CD1c-positive myeloid dendritic cell (primary cell): ENCODE measurements at regions not wholly inside any gene's neighbourhood (a gene's known extent, or its start where the extent isn't known, plus 50 kb on each side); places are given as distances from the start of the nearest gene placed in this dataset.

Experiments
- DNase-seq: peaks from one replicate; pipeline ENCODE4 v3.0.0-alpha.2; 2016; ENCODE audit errors: extremely low spot score

DNA sequence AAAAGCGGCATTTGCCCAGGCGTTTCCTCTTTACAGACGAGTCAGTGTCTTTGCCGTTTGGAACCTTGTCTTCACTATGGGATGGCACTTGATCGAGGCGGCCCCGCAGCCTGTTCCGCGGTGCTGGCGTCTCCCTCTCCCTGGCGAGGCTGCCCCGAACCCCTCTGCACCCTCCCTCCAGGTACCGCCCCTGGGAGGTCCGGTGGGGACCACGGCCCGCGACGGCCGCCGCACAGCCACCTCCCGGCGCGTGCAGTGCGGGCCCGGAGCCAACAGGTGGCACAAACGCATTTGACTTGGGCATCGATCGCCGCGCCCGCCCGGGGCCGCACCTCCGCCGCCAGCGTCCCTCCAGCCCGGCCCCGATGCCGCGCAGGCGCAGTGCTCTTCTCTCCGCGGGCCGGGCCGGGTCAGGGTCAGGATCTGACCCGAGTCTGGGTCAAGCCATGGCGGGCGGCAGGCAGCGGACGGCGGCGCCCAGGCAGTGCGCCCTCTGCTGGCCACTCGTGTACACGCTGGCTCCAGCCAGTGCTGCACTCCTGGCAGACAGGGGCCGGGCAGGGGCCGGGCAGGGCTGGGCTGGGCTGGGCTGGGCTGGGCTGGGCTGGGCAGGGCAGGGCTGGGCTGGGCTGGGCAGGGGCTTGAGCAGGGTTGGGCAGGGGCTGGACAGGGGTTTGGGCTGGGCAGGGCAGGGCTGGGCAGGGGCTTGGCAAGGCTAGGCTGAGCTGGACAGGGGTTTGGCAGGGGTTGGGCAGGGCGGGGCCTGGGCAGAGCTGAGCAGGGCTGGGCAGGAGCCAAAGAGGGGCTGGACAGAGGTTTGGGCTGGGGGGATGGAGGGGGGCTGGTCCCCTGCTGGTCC is 155.8 kb upstream of the IRX4 start:
- peak; percentile 70 for DNase-seq

DNA sequence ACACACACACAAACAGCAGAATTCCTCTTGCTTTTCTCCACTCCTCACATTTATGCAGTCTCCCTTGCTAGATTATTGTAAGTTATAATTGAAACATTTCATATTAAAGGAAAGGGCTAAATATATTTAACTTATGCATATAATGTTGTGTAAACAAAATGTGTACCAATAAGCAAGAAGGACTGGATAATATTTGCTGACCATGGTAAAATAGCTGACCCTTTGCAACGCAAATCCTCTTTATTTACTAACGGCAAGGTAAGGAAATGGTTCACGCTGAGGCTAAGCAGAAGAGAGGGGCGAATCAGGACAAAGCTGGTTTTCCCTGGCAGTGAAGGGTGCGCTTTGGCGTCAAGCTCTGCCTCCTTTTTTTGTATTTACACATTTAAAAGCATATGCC is 154.2 kb upstream of the IRX4 start:
- DNase-seq, result no peak

DNA sequence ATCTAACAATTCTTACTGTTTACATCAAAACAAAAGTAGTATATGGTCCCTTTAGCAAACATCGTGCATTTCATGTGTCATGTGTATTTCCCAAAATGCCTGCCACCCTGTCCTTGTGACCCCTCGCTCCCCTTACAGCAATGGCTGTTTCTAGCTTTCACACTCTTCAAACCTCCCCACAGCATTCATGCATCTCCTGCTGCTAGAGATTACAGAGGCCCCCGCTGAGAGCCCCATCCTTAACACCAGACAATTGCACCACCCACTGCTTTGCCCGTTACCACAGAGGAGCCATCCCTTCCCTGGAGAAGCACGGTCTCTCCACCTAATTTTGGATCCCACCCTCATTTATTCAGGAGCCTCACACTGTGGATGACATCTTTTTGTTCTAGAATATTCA is 149.7 kb upstream of the IRX4 start:
- DNase-seq, result no peak

DNA sequence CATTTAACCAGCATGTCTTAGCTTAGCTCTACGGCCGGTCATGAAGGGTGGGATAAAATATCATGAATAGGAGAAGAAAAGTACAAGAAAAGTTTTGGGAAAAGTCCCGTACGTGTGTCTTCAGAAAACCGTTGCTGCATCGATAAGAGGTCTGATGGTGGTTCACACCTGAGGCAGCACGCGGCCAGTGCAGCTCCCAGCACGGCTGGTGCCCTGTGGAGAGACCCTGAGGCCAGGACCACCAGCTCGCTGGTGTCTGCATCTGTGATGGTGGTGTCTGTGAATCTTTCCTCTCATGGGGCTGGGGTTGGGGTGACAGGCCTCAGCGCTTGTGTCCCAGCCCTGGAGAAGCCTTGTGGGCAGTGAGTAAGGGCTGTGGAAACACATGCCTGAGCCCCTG is 148.9 kb upstream of the IRX4 start:
- DNase-seq, result no peak

DNA sequence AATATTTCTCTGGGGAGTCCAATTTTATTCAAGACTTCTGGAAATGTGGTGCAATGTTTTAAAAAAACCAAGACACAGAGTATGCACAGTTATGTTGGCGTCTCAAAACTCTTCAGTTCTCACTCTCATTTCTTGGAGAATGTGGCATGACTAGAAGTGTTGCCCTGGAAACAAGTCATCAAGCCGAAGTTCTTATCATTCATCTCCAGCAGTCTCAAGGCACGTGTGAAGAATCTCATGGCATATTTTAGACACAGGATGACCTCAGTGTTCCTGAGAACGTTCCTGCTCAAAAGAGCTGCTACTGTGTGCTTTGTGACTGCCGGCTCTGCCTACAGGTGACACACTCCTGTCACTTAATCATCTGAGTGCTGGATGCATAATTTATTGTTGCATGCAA is 147.4 kb upstream of the IRX4 start:
- DNase-seq, result no peak

DNA sequence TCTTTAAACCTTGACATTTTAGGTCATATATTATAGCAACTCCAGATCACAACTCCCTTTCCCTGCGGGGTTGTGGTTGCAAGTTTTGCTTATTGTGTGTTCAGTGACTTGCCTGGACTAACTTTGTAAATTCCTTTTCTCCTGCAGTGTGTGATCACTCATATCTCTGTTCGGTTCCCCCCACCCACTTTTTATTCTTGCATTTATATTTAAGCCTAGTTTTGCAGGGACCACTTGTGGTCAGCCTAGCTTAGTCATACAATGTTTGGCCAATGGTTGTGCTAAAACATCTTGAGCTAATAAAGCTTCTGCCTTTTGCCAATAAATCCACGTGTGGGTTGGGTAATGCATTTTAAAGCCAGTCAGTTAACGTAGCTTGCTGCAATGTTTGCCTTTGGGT is 146.5 kb upstream of the IRX4 start:
- no peak for DNase-seq

DNA sequence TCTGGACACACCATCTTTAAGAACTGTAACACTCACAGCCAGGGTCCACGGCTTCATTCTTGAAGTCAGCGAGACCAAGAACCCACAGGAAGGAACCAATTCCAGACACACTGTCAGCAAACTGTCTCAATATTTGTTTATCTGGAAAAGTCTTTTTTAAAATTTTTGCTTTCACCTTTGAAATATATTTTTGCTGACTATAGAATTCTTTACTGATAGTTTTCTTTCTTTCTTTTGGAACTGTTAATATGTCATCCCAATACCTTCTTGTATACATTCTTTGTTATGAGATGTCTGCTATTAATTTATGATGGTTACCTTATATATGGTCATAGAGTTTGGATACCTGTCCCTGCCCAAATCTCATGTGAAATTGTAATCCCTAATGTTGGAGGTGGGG is 145.1 kb upstream of the IRX4 start:
- DNase-seq, result no peak

DNA sequence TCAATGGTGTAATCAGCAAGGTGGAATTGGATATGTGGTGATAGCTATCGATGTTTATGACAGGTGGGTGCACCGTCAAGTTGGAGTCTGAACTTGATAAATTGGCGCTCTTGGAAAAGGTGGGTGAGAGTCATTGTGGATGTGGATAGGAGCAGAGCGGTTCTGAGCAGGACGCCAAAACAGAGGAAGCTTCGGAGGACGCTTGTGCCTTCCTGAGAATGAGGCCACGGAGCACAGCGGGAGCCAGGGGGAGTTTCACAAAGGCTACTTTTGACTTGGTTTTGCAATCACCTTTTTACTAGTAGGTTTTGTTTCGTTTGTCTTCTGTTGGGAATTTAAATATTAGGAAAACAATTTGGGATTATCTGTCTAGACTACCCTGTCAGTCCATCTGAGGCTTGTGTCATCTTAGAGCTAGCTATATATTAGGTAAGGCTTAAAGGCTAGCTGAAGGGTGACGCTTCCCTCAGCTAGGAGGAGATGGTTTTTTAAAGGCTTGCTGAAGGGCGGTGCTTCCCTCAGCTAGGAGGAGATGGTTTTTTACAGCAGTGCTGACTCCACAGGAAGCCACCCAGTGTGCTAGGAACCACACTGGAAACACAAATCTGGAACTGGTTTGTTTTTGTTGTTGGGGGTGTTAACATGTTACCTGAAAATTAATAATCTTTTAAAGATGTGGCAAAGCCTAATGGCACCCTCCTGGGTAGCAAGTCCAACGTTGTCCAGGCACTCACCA is 142.4 kb upstream of the IRX4 start:
- DNase-seq, result no peak

DNA sequence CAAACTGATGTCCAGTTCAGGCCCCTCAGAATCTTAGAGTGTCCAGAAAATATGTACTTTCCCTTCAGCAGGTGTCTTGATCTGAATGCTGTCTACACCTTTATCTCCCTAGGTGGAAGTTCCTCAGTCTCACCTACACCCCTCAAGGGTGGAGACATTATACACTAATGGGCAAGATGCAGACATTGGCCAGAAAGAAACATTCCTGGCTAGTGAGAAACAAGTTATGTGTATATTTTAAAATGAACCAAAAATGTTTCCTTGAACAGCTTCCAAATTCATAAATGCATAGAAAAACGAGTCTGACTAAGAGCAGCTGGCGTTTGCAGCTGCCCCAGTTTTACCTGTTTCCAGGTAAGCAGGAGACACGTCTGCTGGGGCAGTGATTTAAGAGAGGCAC is 140.5 kb upstream of the IRX4 start:
- DNase-seq, result no peak

DNA sequence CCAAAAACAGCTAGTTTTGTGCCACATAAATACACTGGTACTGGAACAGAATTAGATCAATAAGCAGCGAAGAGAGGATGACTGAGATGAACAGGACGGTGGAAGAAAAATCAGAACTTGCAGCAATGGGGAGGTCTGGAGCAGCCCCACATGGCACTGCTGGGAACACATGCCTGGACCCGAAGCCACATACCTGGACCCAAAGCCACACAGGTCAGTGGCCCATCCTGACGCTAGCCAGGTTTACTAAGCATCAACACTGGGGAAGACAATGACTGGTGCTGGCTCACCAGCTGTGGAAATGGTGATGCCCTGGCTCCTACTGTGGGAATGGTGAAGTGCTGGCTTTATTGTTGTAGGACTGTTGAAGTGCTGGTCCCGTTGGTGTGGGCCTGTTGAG is 139.7 kb upstream of the IRX4 start:
- DNase-seq, result no peak

DNA sequence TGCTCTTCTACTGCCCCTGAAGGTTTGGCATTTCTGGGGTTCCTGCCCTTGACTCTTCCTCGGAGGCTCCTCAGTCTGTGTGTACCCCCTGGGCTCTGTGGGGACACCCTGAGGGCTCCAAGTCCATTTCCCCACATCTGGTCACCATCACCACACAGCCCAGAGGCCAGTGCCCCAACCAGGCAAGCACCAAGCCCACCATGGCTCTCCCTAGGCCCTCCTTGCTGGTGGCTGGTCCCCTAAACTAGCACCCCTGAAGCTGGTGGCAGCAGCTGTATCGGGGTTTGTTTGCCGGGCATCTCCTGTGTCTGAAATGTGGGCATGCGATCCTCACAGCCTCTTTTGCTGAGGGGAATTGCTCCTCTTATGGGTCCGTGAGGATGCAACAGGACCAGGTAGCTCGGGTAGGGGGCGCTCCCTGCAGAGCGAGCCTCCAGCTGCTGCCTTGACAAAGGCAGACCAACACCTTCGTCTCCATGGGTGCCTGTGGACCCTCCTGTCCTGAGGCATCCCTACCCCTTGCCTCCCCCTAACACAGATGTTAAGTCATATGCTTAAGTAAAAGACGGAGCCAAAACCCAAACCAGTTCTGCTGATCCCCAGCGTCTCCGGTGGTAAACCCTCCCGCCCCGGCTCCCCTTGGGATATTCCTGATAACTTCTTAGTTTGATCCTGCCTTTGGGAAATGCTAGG is 138.9 kb upstream of the IRX4 start:
- DNase-seq, result no peak

DNA sequence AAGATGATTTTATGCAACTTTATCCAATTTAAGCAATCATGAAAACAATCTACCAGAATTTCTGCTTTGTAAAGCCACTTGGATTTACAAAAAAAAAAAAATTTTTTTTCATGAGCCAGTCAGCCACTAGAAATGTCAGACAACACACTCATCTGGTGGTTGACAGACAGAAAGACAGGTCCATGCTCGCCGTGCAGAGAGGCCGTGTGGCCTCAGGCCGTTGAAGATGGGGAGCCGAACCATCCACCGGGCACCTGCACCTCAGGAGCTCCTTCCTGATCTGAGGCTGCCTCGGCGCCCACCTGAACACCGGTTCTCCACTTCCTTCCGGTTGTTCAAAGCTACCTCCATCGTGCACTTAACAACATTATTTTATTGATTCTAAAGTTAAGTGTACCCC is 138.0 kb upstream of the IRX4 start:
- DNase-seq, result no peak

DNA sequence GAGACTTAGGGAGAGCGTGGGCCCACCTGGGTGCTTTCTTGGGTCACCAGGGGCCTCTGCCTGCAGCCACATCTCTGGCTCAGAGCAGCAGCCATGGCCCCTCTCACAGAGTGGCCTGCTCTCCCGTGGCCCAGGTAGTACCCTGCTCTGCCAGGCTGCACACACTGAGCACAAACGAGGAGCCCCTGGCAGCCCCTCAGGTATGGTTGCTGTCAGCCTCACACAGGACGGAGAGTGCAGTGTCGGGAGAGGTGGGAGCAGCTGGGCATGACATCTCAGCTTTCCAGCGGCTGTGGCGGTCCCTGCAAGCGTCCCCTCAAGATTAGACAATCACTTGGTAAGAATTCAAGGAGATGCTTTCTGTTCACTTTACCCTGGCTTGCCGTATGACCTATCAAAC is 137.0 kb upstream of the IRX4 start:
- no peak for DNase-seq

DNA sequence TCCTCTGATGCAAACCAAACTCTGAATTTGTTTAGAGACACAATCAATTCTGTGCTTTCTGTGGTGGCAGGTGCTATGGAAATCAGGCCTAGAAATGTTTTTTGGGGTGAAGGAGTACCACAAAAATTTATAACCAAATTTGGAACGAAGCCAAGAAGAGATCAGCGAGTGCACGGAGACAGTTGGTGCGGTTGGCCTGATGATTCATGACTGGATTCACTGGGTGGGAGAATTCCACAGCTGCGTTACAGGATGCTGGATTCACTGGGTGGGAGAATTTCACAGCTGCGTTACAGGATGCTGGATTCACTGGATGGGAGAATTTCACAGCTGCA is 135.6 kb upstream of the IRX4 start:
- DNase-seq, result no peak

DNA sequence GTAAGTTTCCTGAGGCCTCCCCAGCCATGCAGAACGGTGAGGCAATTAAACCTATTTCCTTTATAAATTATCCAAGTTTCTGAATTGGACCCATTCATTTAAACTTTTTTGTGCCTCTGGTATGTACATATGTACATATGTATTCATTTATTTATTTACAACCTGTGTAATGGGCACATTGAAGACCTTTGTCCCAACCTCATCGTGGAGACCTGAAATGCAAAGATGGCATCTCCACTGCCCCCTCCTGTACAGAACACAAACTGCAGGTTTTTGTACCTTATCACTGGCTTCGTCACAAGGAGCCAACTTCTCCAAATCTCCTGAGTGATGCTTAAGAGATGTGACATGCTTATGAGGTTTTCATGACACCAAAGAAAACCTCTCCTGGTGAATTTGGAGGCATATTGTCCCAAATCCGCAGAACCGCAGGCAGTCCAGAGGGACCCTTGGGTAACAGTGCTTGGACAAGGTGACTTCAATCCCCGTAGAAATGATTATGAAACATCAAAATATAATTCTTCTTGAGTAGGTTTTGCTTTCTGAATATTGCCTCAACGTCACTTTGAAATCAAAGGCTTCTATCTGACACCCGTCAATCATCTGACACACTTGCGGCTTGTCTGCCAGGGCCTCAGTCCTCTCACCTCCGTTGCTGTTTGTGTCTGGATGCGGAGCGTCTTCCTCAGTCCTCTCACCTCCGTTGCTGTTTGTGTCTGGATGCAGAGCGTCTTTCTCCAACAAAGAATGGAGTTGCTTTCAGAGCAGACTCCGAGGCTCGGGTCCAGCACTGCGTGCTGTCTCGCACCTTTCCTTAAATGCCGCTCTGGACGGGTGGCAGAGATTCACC is 135.0 kb upstream of the IRX4 start:
- DNase-seq, result peak; percentile 24

DNA sequence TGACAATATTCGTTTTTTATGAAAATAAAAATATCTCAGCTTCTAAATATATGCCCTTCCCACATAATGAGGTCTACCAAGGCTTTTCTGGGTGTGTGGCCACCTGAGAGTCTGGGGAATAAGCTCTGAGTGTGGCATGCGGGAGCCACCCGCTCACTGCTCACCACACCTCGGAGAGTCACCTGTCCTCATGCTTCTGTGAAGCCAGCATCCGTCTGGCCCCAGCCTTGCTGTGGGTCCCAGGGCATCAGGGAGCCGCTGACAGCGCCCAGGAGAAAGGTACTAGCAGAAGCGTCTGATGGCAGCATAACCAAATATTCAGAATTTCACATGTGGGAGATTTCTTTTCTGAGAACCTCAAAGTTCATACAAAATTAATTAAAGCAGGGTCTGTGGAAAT is 133.2 kb upstream of the IRX4 start:
- no peak for DNase-seq

DNA sequence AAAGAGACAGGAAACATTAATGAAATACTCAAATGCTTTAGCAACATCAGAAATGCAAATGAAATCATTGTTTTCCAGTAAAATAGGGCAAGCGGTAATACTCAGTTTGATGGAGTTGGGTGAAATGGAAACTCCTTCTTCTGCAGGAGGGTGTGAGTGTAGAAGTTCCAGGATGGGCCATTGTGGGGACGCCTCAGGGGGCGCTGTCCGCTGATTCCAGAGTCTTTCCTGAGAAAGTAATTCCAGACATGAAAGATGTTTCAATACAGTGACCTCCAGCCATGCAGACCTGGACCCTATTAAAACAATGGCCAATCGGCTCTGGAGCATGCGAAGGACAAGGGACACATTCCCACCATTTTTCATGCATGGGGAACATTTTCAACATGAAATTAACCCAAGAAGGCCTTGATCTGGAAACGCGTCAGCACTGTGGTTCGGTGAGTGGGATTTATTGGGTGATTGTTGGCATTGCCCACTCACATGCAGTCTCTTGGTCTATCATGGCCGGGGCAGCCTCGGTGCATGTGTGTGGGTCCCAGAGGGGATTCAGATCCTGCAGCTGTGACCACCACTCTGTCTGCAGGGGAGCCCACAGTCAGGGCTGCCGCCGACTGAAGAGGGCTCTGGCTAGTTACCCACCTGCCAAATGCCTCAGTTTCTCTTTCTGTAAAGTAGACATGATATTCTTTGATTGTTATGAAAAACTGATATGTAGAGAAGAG is 132.6 kb upstream of the IRX4 start:
- no peak for DNase-seq

DNA sequence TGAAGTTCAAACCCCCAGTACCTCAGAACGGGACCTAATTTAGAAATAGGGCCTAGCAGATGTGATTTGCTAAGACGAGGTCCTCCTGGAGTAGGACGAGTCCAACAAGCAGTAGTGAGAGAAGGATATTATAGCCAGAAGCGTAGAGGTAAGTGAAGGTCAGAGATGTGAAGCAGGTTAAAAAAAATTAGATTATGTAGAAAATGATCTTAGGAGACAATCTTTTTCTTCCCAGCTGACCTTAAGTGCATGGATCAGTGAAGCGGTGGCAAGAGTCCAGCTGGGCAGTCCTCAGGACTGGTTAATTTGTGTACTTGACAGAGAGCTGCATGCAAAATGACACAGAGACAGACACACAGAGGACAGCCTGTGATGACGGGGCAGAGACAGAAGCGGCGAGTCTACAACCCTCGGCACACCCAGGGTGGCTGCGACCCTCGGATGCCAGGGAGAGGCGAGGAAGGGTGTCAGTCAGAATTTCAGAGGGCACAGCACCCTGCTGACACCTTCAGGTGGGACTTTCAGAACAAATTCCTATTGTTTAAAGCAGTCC is 131.4 kb upstream of the IRX4 start:
- no peak for DNase-seq

DNA sequence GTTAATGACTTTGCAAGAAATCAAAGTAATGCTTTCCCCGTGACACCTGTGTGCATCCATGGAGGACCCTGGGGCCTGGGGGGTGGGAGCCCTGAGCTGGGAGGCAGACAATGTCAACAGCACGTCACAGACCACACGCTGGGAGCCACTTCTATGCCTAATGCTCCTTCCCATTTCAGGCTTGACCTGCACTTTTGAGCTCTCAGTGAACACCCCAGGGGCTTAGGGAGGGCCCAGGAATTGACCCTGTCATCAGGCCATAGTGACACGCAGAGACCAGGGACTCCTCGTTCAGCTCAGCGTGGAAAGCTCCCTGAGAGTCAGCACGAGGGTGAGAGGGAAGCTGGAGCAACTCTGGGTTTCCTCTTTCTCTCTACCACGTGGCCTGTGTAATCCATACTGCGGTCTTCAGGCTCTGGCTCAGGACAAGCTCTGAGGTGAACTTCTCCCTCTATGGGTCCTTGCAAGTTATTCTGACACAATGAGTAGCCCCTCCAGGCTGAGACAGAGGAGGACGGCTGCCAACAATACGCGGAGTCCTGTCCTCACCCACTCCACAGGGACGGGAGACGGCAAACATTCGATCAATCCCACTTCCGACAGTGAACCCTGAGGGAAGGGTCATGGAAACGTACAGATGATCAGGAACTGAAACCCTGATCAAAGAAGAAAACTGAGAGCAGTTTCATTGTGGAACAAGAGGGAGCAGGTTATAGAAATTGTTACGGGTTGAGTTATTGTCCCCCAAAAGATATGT is 130.8 kb upstream of the IRX4 start:
- no peak for DNase-seq

DNA sequence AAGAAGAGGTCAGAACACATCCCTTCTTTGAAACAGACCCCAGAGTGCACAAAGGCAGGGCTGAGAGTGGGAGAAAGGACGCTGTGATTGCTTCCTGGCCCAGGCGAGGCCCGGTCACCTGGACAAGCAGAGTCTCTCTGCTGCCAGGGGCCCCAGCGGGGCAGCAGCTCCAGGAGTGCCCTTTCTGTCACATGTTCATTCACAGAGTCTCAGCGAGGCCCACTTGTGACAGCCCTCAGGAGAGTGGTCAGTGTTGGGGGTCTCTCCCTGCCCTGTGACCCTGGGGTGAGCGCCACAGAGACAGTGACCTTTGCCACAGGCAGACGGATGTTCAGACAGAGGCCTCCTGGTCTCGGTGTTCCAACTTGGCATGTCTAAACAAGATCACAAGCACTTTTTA is 130.2 kb upstream of the IRX4 start:
- DNase-seq, result no peak
